WTC11 (cell line): ENCODE measurements at regions not wholly inside any gene's neighbourhood (a gene's known extent, or its start where the extent isn't known, plus 50 kb on each side); places are given as distances from the start of the nearest gene placed in this dataset.

Source experiments
- JUN ChIP-seq: sonication (generic); formaldehyde crosslinking; IDR thresholded peaks from 2 replicates; pipeline ENCODE4 v1.8.0; 2023; ENCODE audit warnings: mild to moderate bottlenecking, missing genetic modification reagents
- MYBL2 ChIP-seq: sonication (generic); formaldehyde crosslinking; IDR thresholded peaks from 2 replicates; pipeline ENCODE4 v1.8.1; 2023; ENCODE audit warnings: mild to moderate bottlenecking, moderate library complexity, missing genetic modification reagents
- TF ChIP-seq, protein P1 (sequence below): fragments of 200-600 bp; IDR thresholded peaks from 2 replicates; pipeline ENCODE4 v1.8.0; 2022; ENCODE audit warnings: antibody characterized with exemption

DNA sequence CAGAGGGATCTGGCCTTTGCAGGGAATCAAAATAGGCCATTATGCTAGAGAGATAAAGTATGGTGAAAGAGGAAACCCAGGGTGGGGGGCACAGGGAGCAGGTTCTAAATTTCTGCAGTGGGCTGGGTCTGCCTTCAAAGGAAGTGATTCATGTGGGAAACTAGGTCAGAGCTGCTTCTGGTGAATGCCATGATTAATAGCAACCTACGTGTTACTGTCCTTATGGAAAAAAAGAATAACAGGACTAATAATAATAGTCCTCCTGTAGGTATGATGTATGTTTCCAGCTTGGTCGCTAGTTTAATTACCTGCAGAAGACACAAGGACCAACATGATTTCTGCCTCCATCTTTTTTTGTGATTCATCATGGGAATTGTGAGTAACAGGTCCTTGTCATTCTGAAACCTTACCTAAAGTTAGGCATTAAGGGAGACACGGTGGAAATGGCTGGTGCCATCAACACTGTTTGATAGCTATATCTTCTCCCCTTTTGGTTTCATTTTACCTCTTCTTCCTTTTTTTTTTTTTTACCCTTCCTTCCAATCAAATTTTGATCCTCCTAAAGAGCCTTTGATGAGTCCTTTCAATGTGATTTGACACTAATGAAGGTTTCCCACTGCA, 180.4 kb downstream of the CPEB2 start:
- TF ChIP-seq MYBL2 (no peak), JUN (no peak)
- TF ChIP-seq, protein P1, sequence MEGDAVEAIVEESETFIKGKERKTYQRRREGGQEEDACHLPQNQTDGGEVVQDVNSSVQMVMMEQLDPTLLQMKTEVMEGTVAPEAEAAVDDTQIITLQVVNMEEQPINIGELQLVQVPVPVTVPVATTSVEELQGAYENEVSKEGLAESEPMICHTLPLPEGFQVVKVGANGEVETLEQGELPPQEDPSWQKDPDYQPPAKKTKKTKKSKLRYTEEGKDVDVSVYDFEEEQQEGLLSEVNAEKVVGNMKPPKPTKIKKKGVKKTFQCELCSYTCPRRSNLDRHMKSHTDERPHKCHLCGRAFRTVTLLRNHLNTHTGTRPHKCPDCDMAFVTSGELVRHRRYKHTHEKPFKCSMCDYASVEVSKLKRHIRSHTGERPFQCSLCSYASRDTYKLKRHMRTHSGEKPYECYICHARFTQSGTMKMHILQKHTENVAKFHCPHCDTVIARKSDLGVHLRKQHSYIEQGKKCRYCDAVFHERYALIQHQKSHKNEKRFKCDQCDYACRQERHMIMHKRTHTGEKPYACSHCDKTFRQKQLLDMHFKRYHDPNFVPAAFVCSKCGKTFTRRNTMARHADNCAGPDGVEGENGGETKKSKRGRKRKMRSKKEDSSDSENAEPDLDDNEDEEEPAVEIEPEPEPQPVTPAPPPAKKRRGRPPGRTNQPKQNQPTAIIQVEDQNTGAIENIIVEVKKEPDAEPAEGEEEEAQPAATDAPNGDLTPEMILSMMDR: no peak
